Fibroblast of the aortic adventitia (primary cell): ENCODE measurements at regions not wholly inside any gene's neighbourhood (a gene's known extent, or its start where the extent isn't known, plus 50 kb on each side); places are given as distances from the start of the nearest gene placed in this dataset.

Experiments
- DNase-seq: peaks from one replicate; pipeline ENCODE4 v3.0.0-alpha.2; 2010; ENCODE audit warnings: low read depth
- H3K4me3 ChIP-seq: 2 replicates; pipeline ENCODE4 v1.5.1; 2011; ENCODE audit warnings: low read depth, mild to moderate bottlenecking, control low read depth, low read length, moderate library complexity
- CTCF ChIP-seq: IDR thresholded peaks from 2 replicates; pipeline ENCODE4 v1.5.1; 2011; ENCODE audit warnings: mild to moderate bottlenecking, low read length, control low read depth, inconsistent platforms; ENCODE audit not compliant: insufficient read depth

- no peak for TF ChIP-seq CTCF
- no peak overlapping the region for H3K4me3 ChIP-seq
- no peak for DNase-seq
Observed at GRCh38 chr20:39433466-39433865, 471.3 kb downstream of the DHX35 start.

- TF ChIP-seq CTCF, result no peak
- no peak for DNase-seq
- no peak overlapping the region for H3K4me3 ChIP-seq
Observed at GRCh38 chr20:39431091-39431880, 469.1 kb downstream of the DHX35 start.

GRCh38 chr20:39429726-39430125 lies 467.6 kb downstream of the DHX35 start:
- no peak for DNase-seq
- no peak overlapping the region for H3K4me3 ChIP-seq
- TF ChIP-seq CTCF, result no peak

GRCh38 chr20:39424962-39425678 lies 463.0 kb downstream of the DHX35 start:
- no peak for TF ChIP-seq CTCF
- DNase-seq, result no peak
- H3K4me3 ChIP-seq, result no peak overlapping the region

GRCh38 chr20:39421571-39422105 lies 459.5 kb downstream of the DHX35 start:
- no peak for TF ChIP-seq CTCF
- H3K4me3 ChIP-seq, result no peak overlapping the region
- no peak for DNase-seq

GRCh38 chr20:39412091-39412490 lies 449.9 kb downstream of the DHX35 start:
- no peak for TF ChIP-seq CTCF
- no peak overlapping the region for H3K4me3 ChIP-seq
- DNase-seq, result no peak
